ENCODE measurements at regions not wholly inside any gene's neighbourhood (a gene's known extent, or its start where the extent isn't known, plus 50 kb on each side); places are given as distances from the start of the nearest gene placed in this dataset.
A peak's percentile ranks its signal among the peaks of the same experiment; 100 is the strongest.

GRCh38 chr16:48076455-48077012 lies 79.3 kb downstream of the ABCC12 start (continued):
- TF ChIP-seq AHDC1 (CRISPR knock-in tag; IDR thresholded peaks at IDR 0.05; ENCODE audit: borderline replicate concordance) (peak; percentile 90; the same call in 1 of the 2 replicates), E2F5 (CRISPR knock-in tag; conservative IDR thresholded peaks at IDR 0.05) (no peak), ZNF329 (CRISPR knock-in tag; IDR thresholded peaks at IDR 0.05; ENCODE audit: low read depth) (no peak), ARID3A (IDR thresholded peaks at IDR 0.05; ENCODE audit: low read depth, low read length) (peak; percentile 92), YY1 (IDR thresholded peaks at IDR 0.05; ENCODE audit: insufficient read depth, insufficient replicate concordance, low read depth, low read length) (no peak), FOSL1 (CRISPR knock-in tag; IDR thresholded peaks at IDR 0.05; ENCODE audit: borderline replicate concordance) (peak; percentile 66; the same call in 1 of the 2 replicates), EHMT2 (IDR thresholded peaks at IDR 0.05; ENCODE audit: borderline replicate concordance, low read depth, low read length) (no peak; the same call in 1 of the 2 replicates), NFYB (CRISPR knock-in tag; IDR thresholded peaks at IDR 0.05) (no peak), ZNF280D (CRISPR knock-in tag; IDR thresholded peaks at IDR 0.05) (no peak), TBL1XR1 (IDR thresholded peaks at IDR 0.05; ENCODE audit: borderline replicate concordance, low read length, partially characterized antibody) (no peak), REXO4 (CRISPR knock-in tag; IDR thresholded peaks at IDR 0.05; ENCODE audit: borderline replicate concordance) (no peak), BRD4 (CRISPR knock-in tag; IDR thresholded peaks at IDR 0.05) (no peak), SUZ12 (IDR thresholded peaks at IDR 0.05; ENCODE audit: low read depth, low read length) (no peak), GATA4 (IDR thresholded peaks at IDR 0.05; ENCODE audit: borderline replicate concordance, low read depth) (no peak), DDIT3 (CRISPR knock-in tag; IDR thresholded peaks at IDR 0.05) (no peak)
